HG02852 (cell line): ENCODE measurements at regions not wholly inside any gene's neighbourhood (a gene's known extent, or its start where the extent isn't known, plus 50 kb on each side); places are given as distances from the start of the nearest gene placed in this dataset.
"Not testable (repeated sequence)": the region's sequence is repeated elsewhere in the genome, so short reads cannot be mapped to it uniquely, and the experiment has no call there.

Experiments
- ATAC-seq: cut with Tn5 transposase; IDR thresholded peaks from one replicate; pipeline ENCODE4 v1.9.1; 2021; ENCODE audit warnings: mild to moderate bottlenecking, moderate library complexity; ENCODE audit not compliant: unreplicated experiment

DNA sequence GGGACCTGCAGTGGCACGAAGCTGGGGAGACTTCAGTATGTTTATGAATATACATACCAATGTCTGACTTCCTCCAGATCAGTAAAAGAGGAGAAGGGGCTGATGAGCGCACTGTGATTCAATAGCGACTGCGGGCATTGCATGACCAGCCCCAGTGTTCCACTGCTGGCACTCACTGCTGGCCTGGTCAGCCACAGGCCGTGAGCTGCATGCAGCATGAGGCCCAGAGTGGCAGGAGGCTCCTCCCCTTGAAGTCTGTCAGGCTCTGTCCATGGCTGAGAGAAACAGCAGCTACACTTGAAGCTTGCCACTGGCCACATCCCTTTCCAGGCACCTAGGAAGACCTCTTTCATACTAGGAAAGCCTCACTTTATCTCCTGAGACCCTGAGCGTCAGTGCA, 265.9 kb upstream of the CDYL start:
- ATAC-seq, result no peak

DNA sequence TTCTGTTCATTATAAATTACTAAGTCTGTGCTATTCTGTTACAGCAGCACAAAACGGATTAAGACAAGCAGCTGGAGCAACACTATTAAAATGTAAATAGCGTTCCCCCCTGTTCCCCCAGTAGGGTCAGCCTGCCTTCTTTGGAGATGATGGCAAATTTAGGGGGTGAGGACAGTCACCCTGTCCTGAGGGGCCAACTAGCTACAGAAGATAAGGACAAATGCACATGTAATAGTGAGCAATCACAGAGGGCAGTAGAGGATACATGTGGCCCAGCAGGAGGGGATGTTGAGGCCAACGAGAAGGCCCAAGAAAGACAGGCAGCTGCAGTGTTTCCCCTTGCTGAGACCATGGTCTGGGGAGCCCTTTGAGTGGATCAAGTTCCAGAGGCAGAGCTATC, 266.7 kb upstream of the CDYL start:
- ATAC-seq, result no peak

DNA sequence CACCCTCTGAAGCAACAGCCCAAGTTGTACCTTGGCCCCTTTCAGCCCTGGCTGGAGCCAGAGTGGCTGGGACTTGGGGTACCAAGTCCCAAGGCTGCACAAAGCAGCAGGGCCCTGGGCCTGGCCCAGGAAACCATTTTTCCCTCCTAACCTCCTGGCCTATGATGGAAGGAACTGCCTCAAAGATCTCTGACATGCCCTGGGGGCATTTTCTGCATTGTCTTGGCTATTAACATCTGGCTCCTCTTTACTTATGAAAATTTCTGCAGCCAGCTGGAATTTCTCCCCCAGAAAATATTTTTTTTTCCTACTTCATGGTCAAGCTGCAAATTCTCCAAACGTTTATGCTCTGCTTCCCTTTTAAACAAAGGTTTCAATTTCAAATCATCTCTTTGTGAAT, 269.4 kb upstream of the CDYL start:
- ATAC-seq, result no peak

DNA sequence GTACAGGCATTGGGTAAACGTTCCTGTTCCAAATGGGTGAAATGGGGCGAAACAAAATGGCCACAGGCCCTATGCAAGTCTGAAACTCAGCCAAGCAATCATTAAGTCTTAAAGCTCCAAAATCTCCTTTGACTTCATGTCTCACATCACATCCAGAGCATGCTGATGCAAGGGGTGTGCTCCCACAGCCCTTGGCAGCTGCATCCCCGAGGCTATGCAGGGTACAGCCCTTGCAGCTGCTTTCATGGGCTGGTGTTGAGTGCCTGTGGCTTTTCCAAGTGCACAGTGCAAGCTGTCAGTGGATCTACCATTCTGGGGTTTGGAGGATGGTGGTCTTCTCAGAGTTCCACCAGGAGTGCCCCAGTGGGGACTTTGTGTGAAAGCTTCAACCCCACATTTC, 270.0 kb upstream of the CDYL start:
- ATAC-seq, result no peak

DNA sequence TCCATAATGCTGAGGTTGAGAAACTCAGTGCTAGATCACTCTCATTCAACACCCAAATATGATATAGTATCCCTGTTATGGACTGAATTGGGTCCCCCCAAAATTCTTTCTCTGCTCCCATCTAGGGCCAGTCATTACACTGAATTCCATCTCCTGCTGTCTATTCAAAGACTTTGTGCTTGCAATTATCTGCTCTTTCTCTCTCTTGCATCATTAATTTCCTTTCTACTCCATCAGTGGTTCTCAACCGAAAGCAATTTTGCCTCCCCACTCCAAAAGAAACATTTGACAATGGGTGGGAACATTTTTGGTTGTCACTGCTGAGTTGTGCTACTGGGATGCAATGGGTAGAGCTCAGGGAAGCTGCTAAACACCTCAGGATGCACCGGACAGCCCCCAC, 271.5 kb upstream of the CDYL start:
- ATAC-seq, result no peak

DNA sequence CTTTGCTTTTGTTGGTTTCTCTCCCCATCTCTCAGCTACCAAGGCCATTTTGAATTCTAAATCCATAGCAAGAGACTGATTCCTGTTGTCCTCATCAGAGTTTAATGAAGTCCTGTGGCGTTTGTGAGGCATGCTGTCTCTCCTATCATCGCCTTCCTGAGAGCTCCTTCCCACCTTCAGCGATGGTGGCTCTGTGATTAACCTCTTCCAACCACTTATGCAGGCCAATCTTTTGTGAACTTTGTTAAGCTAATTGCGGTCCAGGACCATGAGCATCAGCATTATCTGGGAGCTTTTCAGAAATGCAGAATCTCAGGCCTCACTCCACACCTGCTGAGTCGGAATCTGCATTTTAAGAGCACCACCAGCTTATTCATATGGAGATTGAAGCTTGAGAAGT, 272.5 kb upstream of the CDYL start:
- no peak for ATAC-seq

DNA sequence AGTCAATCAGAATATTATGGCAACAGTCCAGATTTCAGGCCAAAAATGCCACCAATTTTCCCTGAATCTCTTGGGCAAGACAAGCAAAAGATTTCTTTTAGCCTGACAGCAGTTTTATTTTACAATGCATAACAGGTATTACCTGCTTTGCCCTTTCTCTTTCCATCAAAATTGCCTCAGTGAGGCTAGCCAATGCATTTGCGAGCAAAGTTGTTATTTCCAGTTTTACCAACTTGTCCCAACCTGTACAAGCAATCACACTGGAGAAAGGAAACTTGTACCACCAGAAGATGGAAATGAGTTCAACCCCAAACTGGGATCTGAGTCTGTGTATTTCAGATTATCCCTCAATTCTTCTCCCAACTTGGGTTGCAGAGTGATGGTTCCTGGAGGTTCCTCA, 279.9 kb upstream of the CDYL start:
- no peak for ATAC-seq

DNA sequence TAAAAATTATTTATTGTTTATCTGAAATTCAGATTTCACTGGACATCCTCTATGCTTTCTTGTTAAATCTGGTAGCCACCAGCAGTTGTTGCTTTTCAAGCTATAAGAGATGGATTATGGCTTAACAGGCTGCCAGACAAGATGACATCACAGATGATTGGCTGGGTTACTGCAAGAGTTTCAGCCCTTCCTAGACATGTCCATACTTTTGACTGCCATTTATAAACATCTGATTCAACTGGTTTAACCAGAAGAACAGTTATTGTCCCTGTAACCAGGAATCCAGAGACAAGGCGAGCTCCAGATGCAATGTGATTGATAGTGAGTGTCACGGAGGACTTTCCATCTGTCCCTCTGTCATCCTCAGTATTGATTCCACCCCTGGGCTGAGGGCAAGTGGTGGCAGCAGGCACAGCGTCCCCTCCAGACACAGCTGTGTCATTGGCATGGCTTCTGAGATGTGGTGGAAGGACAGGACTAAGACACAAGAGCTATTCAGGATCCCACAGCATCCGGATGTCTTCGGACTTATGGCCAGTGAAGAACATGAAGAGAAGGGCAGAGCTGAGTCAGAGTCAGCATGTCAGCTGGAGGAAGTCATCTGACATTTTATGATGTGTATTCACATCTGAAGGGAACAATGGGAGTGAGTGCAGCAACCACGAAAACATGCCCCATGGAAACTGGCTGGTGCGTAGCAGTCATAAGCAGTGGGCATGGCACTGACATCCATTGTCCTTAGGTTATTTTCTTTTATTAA, 284.5 kb upstream of the CDYL start:
- no peak for ATAC-seq

DNA sequence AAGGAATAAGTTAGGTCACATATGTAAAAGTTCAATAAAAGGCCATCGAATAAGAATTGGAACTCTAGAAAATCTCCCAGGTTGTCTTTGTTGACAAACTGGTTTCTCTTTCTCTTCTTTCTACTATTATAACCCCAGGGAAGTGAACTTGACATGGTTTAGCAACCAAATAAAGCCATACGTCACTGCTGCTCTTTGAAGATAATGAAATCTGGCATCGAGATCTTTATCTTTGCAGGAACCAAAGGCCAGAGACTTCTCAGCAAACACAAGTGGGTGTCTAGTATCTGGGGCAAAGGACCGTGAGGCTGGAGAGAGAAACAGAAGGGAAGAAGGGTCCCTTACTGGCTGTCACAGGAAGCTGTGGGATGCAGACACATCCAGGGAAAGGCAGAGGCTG, 286.7 kb upstream of the CDYL start:
- ATAC-seq, result no peak

DNA sequence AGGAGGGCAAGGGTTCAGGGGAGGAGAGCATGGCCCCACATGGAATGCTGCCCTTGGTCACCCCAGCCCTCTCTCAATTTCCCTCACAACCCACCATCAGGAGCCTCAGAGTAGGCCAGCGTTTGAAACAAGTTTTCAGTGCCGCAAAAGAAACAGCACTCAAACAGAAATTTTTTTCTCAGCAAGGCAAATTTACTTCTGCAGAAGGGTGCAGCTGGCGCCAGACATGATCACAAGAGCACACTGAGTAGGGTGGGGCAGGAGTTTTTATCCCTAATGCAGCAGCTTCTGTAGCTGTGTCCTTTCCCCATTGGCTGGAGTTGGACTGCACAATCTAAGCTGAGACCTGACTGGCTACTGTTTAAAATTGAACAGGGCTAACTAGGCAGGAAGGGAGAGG, 287.8 kb upstream of the CDYL start:
- ATAC-seq, result no peak

DNA sequence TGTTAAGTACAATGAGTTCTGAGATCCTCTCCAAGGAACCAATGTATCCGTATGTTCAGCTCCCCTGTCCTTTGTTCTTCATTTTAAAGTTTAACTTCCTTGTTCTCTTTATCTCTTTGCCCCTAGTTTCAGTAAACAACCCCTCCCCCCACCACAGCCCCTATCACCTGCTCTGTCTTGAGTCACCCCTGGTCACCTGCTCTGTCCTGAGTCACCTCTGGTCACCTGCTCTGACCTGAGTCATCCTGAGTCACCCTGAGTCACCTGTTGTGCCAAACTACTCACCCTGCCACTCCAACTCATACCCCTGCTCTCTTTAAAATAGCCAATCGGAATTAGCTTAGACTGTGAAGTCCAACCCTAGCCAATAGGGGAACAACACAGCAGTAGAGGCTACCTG, 288.7 kb upstream of the CDYL start:
- no peak for ATAC-seq

DNA sequence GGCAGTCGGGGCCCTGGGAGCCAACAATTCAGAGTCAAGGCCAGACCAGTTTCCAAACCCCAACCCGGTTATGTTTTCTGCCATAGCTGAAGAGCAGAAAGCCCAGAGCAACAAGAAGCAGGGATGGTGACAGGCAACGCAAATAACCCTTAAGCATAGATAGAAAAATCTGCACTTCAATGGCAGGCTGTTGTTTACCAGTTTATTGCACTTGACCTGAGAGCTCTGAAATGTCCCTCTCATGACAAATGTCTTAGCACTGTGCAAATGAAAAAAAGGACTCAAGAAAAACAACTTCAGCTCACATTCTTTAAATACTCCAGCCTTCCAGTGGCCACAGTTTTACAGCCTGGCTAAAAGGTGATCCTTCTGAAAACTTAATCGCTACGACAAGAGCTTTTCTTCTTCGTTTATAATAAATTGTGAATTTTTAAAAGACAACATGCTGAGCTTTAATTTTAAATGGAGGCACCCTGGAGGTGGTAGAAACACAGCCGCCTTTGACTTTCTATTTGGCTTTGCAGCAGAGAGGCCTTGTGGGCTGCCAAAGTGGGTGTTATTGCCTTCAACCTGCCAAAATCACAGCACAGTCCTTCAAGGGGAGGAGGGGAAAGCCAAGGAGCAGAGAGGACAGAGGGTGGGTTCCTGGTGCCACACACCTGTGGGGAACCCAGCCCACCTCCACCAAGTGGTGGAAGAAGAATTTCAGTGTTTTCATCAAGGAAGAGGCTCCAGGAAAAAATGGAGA, 289.5 kb upstream of the CDYL start:
- no peak for ATAC-seq

DNA sequence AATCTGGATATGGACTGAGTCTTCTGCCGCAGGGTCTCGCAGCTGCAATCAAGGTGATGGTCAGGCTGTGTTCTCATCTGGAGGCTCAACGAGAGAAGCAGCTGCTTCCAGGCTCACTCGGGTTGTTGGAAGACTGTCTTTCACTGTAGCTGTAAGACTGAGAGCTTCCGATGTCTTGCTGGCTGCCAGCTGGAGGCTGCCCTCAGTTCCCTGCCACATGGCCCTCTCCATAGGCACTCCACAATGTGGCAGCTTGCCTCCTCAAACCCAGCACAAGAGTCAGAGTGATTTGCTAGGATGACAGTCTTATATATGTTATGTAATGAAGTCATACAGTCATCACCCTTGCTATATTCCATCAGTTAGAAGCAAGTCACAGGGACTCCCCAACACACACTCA, 290.5 kb upstream of the CDYL start:
- ATAC-seq, result no peak

DNA sequence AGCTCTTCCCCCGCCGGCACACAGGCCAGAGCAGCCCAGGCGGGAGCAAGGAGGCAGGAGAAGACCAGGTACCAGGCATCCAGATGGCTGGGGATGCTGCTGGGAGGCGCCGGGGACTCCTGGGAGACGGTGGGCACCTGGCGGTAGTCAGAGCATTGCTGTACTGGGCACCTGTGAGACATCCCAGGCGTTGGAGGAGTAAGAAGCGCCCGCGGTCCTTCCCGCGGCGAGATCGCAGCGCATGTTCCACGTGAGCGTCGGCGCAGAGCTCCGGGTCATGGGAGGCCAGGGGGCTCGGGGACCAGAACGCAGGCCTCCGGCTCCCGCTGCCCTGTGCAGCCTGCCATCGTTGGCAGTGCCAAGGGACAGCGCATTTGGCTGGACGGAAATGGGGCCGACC, 293.7 kb upstream of the CDYL start:
- no peak for ATAC-seq

DNA sequence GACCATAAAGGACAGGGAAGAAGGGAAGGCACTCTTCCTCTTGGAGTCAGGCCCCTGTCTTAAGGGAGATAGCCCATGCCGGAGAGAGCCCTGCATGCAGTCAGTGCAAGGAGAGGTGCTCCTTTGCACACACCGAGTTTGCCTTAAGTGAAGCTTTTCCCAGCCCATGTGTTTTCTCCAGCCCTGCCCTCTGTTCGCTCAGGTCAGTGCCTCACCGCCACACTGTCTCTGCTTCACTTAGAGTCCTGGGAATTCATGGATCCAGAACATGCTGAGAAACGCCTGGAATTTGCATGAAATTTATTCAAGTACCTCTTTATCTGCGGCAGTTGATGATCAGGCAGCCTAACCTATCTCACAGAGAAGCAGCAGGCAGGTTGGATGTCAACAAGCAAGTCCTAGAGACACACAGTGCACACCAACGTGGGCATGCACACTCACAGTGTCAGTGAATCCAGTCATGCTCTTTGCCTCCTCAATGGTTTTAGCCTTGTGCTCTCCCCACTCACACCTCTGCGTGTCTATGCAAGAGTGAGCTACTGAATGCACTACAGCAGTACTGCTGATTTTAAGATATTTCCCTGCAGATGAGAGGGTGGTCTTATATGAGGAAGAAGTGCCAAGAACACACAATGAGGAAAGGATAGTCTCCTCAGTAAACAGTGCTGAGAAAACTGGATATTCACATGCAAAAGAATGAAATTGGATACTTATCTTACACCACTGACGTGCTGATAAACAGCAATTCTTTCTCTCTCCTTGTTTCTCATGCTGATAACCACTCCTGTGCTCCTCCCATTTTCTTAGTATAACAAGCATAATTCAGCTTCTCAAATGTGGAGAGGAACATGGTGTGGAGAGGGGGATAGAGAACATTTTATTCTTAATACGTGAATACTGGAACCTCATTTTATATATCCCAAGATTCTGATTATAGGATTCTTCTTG, 295.1 kb upstream of the CDYL start:
- no peak for ATAC-seq

DNA sequence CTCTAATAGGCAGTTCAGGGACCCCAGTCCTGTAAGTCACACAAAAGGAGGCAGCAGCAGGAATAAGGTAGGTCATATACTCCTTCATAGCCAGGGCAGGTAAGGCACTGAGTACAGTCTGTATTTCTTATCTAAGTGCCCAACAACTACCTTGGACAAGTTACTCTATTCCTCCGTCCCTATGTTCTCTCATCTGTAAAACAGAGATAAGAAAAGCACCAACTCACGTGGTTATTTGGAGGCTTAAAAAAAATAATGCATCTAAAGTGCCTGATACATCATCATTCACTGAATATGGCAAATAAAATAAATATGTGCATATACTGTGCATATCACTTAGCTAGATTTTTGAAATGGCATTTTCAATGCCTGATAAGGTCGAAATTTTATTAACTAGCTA, 298.1 kb upstream of the CDYL start:
- ATAC-seq, result no peak

DNA sequence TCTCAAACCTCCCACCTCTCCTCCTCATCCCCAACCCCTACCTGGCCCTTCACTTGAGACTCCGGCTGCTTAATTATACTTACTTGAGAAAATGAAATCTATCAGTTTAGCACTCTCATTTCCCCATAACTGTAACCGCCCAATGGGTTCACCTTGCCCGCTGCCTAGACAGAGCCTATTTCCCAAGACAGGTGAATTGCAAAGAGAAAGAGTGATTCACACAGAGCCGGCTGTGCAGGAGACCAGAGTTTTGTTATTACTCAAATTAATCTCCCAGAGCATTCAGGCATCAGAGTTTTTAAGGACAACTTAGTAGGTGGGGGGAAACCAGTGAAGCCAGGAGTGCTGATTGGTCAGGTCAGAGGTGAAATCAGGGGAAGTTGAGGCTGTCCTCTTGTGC, 301.4 kb upstream of the CDYL start:
- ATAC-seq, result no peak

DNA sequence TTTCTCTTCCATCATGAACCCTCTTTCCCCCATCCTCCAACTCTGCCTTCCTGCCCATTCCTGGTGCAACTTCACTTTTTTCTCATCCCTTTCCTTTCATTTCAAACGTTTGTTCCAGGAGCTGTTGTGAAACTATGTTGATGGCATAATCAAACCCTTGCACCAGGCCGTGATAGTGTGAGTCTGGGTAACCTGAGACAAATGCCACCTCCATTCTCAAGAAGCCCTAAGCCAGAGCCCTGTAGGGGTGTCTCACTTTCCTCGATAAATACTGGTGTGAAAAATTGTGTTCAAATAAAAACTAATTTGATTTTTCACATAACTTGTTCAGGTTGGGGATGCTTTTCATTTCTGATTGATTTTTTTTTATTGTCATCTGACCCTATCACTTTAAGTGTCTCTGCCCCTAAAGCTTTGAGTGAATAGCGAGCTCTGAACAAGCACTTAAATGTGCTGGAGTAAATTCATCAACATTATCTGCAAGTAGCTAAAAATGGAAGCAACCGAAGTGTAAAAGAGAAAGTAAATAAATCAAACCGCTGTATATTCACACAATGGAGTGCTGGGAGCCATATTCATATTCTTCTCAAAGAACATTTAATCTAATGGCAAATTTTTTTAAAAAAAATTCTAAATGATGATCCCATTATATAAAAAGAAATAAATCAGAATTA, 303.1 kb upstream of the CDYL start:
- no peak for ATAC-seq

DNA sequence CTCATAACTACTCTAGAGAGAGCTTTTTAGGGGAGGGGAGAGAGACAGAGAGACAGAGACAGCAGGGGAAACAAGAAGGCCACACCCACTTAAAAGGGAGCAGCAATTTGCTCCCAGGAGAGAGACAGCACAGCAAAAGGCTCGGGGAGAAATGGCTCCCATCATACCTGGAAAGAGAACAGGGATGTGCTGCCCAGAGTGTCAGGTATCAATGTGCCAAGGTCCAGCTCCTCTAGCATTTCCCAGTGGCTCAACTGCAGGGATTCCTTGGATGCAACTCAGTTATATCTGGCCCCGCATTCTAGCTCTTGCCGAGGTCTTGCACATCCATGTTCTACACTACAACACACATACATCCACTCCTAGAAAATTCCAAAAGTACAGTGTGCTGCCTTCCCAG, 304.0 kb upstream of the CDYL start:
- ATAC-seq, result no peak

DNA sequence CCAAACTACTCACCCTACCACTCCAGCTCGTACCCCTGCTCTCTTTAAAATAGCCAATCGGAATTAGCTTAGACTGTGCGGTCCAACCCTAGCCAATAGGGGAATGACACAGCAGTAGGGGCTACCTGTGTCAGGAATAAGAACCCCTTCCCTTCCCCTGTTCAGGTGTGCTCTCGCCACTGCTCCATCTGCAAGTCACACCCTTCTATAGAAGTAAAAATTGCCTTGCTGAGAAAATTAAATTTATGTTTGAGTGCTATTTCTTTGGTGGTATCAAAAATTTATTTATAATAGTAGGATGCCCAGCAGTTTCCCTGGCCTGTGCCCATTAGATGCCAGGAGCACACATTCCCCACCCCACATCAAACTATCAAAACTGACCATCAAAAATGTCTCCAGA, 304.7 kb upstream of the CDYL start:
- not testable (repeated sequence) for ATAC-seq

DNA sequence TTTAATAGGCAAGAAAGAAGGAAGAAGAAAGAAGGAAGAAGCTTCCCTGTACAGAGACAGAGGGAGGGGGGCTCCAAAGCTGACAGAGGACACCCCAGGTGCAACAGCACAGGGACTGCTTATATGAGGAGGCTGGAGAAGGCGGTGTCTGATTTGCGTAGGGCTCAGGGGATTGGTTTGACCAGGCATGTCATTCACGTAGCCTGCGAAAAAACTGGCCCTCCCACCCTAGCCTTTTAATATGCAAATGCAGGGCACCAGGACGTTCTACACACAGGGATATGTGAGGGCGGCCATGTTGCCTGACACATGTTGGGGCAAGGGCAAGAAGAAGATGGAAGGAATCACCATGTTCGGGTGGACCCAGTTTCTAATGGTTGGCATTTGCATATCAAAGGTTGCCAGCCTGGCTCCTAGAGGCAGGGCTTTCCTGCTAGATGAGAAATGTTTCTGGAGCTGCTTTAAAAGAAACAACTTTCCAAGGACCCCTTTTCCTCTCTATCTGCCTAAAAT, 305.4 kb upstream of the CDYL start:
- ATAC-seq, result no peak
